ENCODE measurements at regions not wholly inside any gene's neighbourhood (a gene's known extent, or its start where the extent isn't known, plus 50 kb on each side); places are given as distances from the start of the nearest gene placed in this dataset.
"Not testable (repeated sequence)": the region's sequence is repeated elsewhere in the genome, so short reads cannot be mapped to it uniquely, and the experiment has no call there.

- H3K9ac ChIP-seq (ENCODE audit: low read length), result no peak overlapping the region
- intact Hi-C loops (cut with micrococcal nuclease), result no loop called here
- H3K4me1 ChIP-seq (ENCODE audit: insufficient read depth, low read length), result no peaks in the 10 kb centered on the region
- no peak overlapping the region for H3K27ac ChIP-seq (ENCODE audit: low read length)
- CTCF ChIA-PET, result no interaction called here
- no peaks in the 10 kb centered on the region for H3K9me3 ChIP-seq (ENCODE audit: low read length)
- H4K20me1 ChIP-seq (ENCODE audit: low read length), result no peaks in the 10 kb centered on the region
- no TSS peak for BruUV-seq (replicated peaks)
- ATAC-seq (no peak), DNase-seq (no peak)
- H3F3A ChIP-seq (ENCODE audit: low read length, unreplicated experiment), result no peaks in the 10 kb centered on the region
- no peak for TF ChIP-seq EZH2phosphoT487 (IDR thresholded peaks at IDR 0.05; ENCODE audit: borderline replicate concordance, low read length)
- no peak for TF ChIP-seq CTCF (conservative IDR thresholded peaks at IDR 0.05; ENCODE audit: low read depth, low read length)
- no peak for TF ChIP-seq EZH2 (IDR thresholded peaks at IDR 0.05; ENCODE audit: low read length, unreplicated experiment)
- no peaks in the 10 kb centered on the region for H3K9me2 ChIP-seq (replicated peaks; ENCODE audit: low read length)
- H3K4me2 ChIP-seq (ENCODE audit: low read length), result no peak overlapping the region
- no peak overlapping the region for H2AFZ ChIP-seq (ENCODE audit: low read length)
- no peak overlapping the region for H3K4me3 ChIP-seq (ENCODE audit: low read length)
- H3K79me2 ChIP-seq (ENCODE audit: low read length), result no peaks in the 10 kb centered on the region
- no peaks in the 10 kb centered on the region for H3K36me3 ChIP-seq (ENCODE audit: low read depth, low read length)
- H3K27me3 ChIP-seq (ENCODE audit: low read length), result no peaks in the 10 kb centered on the region
- POLR2A ChIA-PET (ENCODE audit: unreplicated experiment), result no interaction called here
These were observed 253.6 kb downstream of the ANKRD60 start for GRCh38 chr20:57974863-57975262.

- ATAC-seq (no peak), DNase-seq (no peak)
- intact Hi-C loops (cut with micrococcal nuclease), result no loop called here
- Histone ChIP-seq H4K20me1 (ENCODE audit: low read length) (no peaks in the 10 kb centered on the region), H3F3A (ENCODE audit: low read length, unreplicated experiment) (no peaks in the 10 kb centered on the region), H3K36me3 (ENCODE audit: low read depth, low read length) (no peaks in the 10 kb centered on the region), H3K27me3 (ENCODE audit: low read length) (no peaks in the 10 kb centered on the region), H3K9me2 (replicated peaks; ENCODE audit: low read length) (no peaks in the 10 kb centered on the region), H3K9ac (ENCODE audit: low read length) (no peak overlapping the region), H3K4me3 (ENCODE audit: low read length) (no peak overlapping the region), H3K79me2 (ENCODE audit: low read length) (no peaks in the 10 kb centered on the region), H3K9me3 (ENCODE audit: low read length) (no peaks in the 10 kb centered on the region), H2AFZ (ENCODE audit: low read length) (no peak overlapping the region), H3K4me1 (ENCODE audit: insufficient read depth, low read length) (no peaks in the 10 kb centered on the region), H3K4me2 (ENCODE audit: low read length) (no peak overlapping the region), H3K27ac (ENCODE audit: low read length) (no peak overlapping the region)
- no TSS peak for BruUV-seq (replicated peaks)
- ChIA-PET CTCF (no interaction called here), POLR2A (ENCODE audit: unreplicated experiment) (no interaction called here)
- TF ChIP-seq EZH2phosphoT487 (IDR thresholded peaks at IDR 0.05; ENCODE audit: borderline replicate concordance, low read length) (no peak), EZH2 (IDR thresholded peaks at IDR 0.05; ENCODE audit: low read length, unreplicated experiment) (no peak), CTCF (conservative IDR thresholded peaks at IDR 0.05; ENCODE audit: low read depth, low read length) (no peak)
These were observed 254.6 kb downstream of the ANKRD60 start for GRCh38 chr20:57973886-57974285.

- H2AFZ ChIP-seq (ENCODE audit: low read length); H3K9me2 ChIP-seq (replicated peaks; ENCODE audit: low read length); POLR2A ChIA-PET (ENCODE audit: unreplicated experiment); H3F3A ChIP-seq (ENCODE audit: low read length, unreplicated experiment); H3K27me3 ChIP-seq (ENCODE audit: low read length); H3K4me2 ChIP-seq (ENCODE audit: low read length); H3K4me3 ChIP-seq (ENCODE audit: low read length); H3K79me2 ChIP-seq (ENCODE audit: low read length); H3K36me3 ChIP-seq (ENCODE audit: low read depth, low read length); H3K4me1 ChIP-seq (ENCODE audit: insufficient read depth, low read length); intact Hi-C loops (cut with micrococcal nuclease); CTCF ChIA-PET; DNase-seq; BruUV-seq (replicated peaks); ATAC-seq; H3K9me3 ChIP-seq (ENCODE audit: low read length); H4K20me1 ChIP-seq (ENCODE audit: low read length); H3K27ac ChIP-seq (ENCODE audit: low read length); H3K9ac ChIP-seq (ENCODE audit: low read length): not testable (repeated sequence)
These were observed 256.9 kb downstream of the ANKRD60 start for GRCh38 chr20:57971583-57971982.
